NB4 (cell line): ENCODE measurements at regions not wholly inside any gene's neighbourhood (a gene's known extent, or its start where the extent isn't known, plus 50 kb on each side); places are given as distances from the start of the nearest gene placed in this dataset.

Experiments
- DNase-seq: peaks from one replicate; pipeline ENCODE4 v3.0.0; 2010; ENCODE audit warnings: low read depth
- H3K4me3 ChIP-seq: one replicate; pipeline ENCODE4 v1.5.1; 2011; ENCODE audit warnings: mild to moderate bottlenecking, low read depth, low read length, moderate library complexity
- MYC ChIP-seq: IDR thresholded peaks from 2 replicates; pipeline ENCODE4 v1.6.1; 2011; ENCODE audit warnings: low read depth, low read length
- POLR2A ChIP-seq: IDR thresholded peaks from 2 replicates; pipeline ENCODE4 v1.6.1; 2011; ENCODE audit warnings: mild to moderate bottlenecking; ENCODE audit not compliant: insufficient read length; ENCODE audit errors: extremely low read depth
- TF ChIP-seq, protein P1 (sequence below): IDR thresholded peaks from one replicate; pipeline ENCODE4 v1.5.1; 2012; ENCODE audit warnings: low read depth, low read length
- TF ChIP-seq, protein P2 (sequence below): IDR thresholded peaks from 2 replicates; pipeline ENCODE4 v1.6.1; 2011; ENCODE audit warnings: low read depth, low read length

DNA sequence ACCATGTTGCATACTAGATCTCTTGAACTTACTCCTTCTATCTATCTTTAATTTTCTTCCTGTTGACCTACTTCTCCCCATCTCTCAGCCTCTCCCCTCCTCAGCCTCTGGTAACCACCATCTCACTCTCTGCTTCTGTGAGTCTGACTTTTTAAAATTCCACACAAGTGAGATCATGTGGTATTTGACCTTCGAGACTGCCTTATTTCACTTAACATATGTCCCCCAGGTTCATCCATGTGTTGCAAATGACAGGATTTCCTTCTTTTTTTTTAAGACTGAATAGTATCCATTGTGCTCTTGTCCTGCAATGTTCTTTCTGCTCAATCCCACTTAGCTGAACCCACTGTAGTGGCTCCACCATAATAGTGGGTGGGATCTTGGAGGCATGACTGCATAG is 51.4 kb upstream of the DNAJC1 start:
- DNase-seq = no peak
- no peak overlapping the region for H3K4me3 ChIP-seq
- TF ChIP-seq, protein P1, sequence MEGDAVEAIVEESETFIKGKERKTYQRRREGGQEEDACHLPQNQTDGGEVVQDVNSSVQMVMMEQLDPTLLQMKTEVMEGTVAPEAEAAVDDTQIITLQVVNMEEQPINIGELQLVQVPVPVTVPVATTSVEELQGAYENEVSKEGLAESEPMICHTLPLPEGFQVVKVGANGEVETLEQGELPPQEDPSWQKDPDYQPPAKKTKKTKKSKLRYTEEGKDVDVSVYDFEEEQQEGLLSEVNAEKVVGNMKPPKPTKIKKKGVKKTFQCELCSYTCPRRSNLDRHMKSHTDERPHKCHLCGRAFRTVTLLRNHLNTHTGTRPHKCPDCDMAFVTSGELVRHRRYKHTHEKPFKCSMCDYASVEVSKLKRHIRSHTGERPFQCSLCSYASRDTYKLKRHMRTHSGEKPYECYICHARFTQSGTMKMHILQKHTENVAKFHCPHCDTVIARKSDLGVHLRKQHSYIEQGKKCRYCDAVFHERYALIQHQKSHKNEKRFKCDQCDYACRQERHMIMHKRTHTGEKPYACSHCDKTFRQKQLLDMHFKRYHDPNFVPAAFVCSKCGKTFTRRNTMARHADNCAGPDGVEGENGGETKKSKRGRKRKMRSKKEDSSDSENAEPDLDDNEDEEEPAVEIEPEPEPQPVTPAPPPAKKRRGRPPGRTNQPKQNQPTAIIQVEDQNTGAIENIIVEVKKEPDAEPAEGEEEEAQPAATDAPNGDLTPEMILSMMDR = no peak
- TF ChIP-seq, protein P2, sequence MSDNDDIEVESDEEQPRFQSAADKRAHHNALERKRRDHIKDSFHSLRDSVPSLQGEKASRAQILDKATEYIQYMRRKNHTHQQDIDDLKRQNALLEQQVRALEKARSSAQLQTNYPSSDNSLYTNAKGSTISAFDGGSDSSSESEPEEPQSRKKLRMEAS = no peak
- no peak for TF ChIP-seq POLR2A
- no peak for TF ChIP-seq MYC
